ENCODE measurements at regions not wholly inside any gene's neighbourhood (a gene's known extent, or its start where the extent isn't known, plus 50 kb on each side); places are given as distances from the start of the nearest gene placed in this dataset.

GRCh38 chr14:35987731-35988130 is 161.6 kb downstream of the BRMS1L start:
- no peak for TF ChIP-seq EP300 (IDR thresholded peaks at IDR 0.05)
- TF ChIP-seq, protein P1, sequence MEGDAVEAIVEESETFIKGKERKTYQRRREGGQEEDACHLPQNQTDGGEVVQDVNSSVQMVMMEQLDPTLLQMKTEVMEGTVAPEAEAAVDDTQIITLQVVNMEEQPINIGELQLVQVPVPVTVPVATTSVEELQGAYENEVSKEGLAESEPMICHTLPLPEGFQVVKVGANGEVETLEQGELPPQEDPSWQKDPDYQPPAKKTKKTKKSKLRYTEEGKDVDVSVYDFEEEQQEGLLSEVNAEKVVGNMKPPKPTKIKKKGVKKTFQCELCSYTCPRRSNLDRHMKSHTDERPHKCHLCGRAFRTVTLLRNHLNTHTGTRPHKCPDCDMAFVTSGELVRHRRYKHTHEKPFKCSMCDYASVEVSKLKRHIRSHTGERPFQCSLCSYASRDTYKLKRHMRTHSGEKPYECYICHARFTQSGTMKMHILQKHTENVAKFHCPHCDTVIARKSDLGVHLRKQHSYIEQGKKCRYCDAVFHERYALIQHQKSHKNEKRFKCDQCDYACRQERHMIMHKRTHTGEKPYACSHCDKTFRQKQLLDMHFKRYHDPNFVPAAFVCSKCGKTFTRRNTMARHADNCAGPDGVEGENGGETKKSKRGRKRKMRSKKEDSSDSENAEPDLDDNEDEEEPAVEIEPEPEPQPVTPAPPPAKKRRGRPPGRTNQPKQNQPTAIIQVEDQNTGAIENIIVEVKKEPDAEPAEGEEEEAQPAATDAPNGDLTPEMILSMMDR (IDR thresholded peaks at IDR 0.05), result no peak
